ENCODE measurements at regions not wholly inside any gene's neighbourhood (a gene's known extent, or its start where the extent isn't known, plus 50 kb on each side); places are given as distances from the start of the nearest gene placed in this dataset.

- Histone ChIP-seq H3K9ac (ENCODE audit: low read depth, low read length) (no peak overlapping the region), H3K36me3 (ENCODE audit: insufficient read depth, low read length) (no peaks in the 10 kb centered on the region), H3K4me1 (ENCODE audit: insufficient read depth, low read length) (0 out of 2 replicates have a peak, but pooled peaks cover 4% of the 10 kb centered on the region), H3K9me3 (ENCODE audit: control insufficient read depth, insufficient read depth, low read length) (no peaks in the 10 kb centered on the region)
Measured at GRCh38 chr2:146939991-146940685, 904.7 kb upstream of the ACVR2A start.

- H3K9me3 ChIP-seq (ENCODE audit: control insufficient read depth, insufficient read depth, low read length): no peaks in the 10 kb centered on the region
- no peaks in the 10 kb centered on the region for H3K36me3 ChIP-seq (ENCODE audit: insufficient read depth, low read length)
- no peaks in the 10 kb centered on the region for H3K4me1 ChIP-seq (ENCODE audit: insufficient read depth, low read length)
- no peak overlapping the region for H3K9ac ChIP-seq (ENCODE audit: low read depth, low read length)
Measured at GRCh38 chr2:146934921-146935320, 909.9 kb upstream of the ACVR2A start.

DNA sequence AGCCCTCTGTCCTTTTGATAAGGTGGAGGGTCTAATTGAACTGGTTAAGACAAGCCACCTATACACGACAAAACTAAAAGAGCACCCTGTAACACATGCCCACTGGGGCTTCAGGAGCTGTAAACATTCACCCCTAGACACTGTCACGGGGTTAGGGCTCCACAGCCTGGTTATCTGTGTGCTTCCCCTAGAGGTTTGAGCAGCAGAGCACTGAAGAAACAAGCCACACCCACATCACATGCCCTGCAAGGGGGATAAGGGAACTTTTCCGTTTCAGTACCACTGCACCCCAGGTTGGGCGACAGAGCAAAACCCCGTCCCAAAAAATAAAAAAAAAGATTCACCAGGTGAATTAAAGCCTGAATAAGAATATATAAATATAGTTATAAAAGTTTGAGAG lies 913.7 kb upstream of the ACVR2A start:
- H3K4me1 ChIP-seq (ENCODE audit: insufficient read depth, low read length): no peaks in the 10 kb centered on the region
- H3K9ac ChIP-seq (ENCODE audit: low read depth, low read length): no peak overlapping the region
- no peaks in the 10 kb centered on the region for H3K9me3 ChIP-seq (ENCODE audit: control insufficient read depth, insufficient read depth, low read length)
- H3K36me3 ChIP-seq (ENCODE audit: insufficient read depth, low read length): no peaks in the 10 kb centered on the region

- Histone ChIP-seq H3K9ac (ENCODE audit: low read depth, low read length) (no peak overlapping the region), H3K4me1 (ENCODE audit: insufficient read depth, low read length) (no peaks in the 10 kb centered on the region), H3K9me3 (ENCODE audit: control insufficient read depth, insufficient read depth, low read length) (no peaks in the 10 kb centered on the region), H3K36me3 (ENCODE audit: insufficient read depth, low read length) (no peaks in the 10 kb centered on the region)
Measured at GRCh38 chr2:146927080-146927711, 917.6 kb upstream of the ACVR2A start.

DNA sequence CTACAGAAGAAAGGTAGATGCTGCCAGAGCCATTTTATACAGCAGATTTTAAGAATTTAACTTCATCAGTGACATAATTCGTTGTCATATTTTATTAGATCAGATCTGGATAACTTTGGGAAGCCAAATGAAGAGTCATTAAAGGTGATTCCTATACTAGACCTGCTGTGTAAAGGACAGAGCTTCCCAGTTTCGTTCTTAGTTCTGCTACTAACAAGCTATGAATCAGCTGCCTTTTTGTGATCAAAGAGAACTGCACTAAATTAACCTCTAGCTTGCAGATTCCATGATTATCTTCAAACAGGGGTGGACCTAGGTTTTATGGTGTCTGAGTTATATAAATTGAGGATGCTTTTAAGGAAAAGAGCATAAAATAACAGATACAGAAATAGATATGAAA lies 926.5 kb upstream of the ACVR2A start:
- no peak overlapping the region for H3K9ac ChIP-seq (ENCODE audit: low read depth, low read length)
- peaks cover 6% of the 10 kb centered on the region; the same call in 1 of the 2 replicates for H3K4me1 ChIP-seq (ENCODE audit: insufficient read depth, low read length)
- H3K36me3 ChIP-seq (ENCODE audit: insufficient read depth, low read length): no peaks in the 10 kb centered on the region
- H3K9me3 ChIP-seq (ENCODE audit: control insufficient read depth, insufficient read depth, low read length): no peaks in the 10 kb centered on the region

DNA sequence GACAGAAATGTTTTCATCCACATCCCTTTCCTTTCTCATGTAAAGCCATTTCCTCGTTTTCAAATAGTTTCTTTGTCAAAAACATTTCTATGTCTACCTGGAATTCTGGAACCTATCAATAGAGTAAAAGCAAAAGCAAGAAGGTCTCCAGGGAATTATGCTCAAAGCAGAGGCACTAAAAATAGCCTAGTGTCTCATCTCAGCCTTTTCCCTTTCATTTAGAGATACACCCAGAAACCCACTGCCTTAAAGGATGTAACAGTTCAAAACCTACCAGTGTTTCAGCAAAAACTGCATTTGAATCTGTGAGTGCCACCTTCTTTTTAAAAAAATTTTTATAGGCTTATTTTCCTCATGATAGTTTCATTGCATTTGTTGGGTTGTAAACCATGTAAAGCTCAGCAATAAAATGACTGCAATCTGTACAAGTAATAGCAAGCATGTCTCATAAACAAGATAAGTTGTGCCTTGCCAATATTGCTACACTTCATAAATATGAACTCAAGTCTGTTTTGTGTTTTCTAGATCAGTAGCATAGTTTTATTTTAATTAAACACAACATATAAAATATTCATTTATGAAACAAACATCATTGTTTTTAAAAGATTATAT lies 927.3 kb upstream of the ACVR2A start:
- Histone ChIP-seq H3K4me1 (ENCODE audit: insufficient read depth, low read length) (peaks cover 6% of the 10 kb centered on the region; the same call in 1 of the 2 replicates), H3K36me3 (ENCODE audit: insufficient read depth, low read length) (no peaks in the 10 kb centered on the region), H3K9ac (ENCODE audit: low read depth, low read length) (no peak overlapping the region), H3K9me3 (ENCODE audit: control insufficient read depth, insufficient read depth, low read length) (no peaks in the 10 kb centered on the region)

DNA sequence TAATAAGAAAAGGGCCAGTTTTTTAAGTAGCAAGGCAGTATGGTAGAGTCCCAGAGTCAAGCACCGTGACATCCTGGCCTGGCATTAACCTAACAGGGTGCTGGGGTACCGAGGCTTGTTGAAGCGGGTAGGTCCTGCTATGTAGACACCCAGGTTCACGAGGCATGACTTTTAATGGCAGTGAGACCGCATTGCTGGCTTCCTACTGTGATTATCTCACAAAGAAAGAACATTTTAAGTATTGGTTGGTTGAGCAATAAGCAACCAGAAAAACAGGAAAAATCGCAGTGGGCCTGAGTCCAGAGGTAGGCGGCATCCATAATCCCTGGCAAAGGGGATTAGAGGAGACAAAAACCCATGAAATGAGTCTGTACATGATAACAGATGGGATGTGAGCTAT lies 927.9 kb upstream of the ACVR2A start:
- H3K4me1 ChIP-seq (ENCODE audit: insufficient read depth, low read length): peaks cover 6% of the 10 kb centered on the region; the same call in 1 of the 2 replicates
- no peak overlapping the region for H3K9ac ChIP-seq (ENCODE audit: low read depth, low read length)
- no peaks in the 10 kb centered on the region for H3K9me3 ChIP-seq (ENCODE audit: control insufficient read depth, insufficient read depth, low read length)
- no peaks in the 10 kb centered on the region for H3K36me3 ChIP-seq (ENCODE audit: insufficient read depth, low read length)

DNA sequence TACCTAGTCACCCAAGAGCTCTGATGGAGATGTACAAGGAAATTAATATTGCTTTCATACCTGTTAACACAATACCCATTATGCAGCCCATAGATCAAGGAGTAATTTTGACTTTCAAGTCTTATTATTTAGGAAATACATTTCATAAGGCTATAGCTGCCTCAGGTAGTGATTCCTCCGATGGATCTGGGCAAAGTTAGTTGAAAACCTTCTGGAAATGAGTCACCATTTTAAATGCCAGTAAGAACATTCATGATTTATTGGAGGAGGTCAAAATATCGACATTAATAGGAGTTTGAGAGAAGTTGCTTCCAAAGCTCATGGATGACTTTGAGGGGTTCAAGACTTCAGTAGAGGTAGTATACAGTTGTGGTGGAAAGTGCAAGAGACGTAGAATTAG lies 931.4 kb upstream of the ACVR2A start:
- H3K4me1 ChIP-seq (ENCODE audit: insufficient read depth, low read length): peaks cover 6% of the 10 kb centered on the region; the same call in 1 of the 2 replicates
- no peaks in the 10 kb centered on the region for H3K36me3 ChIP-seq (ENCODE audit: insufficient read depth, low read length)
- H3K9ac ChIP-seq (ENCODE audit: low read depth, low read length): no peak overlapping the region
- no peaks in the 10 kb centered on the region for H3K9me3 ChIP-seq (ENCODE audit: control insufficient read depth, insufficient read depth, low read length)

GRCh38 chr2:146912536-146912935 lies 932.3 kb upstream of the ACVR2A start:
- Histone ChIP-seq H3K36me3 (ENCODE audit: insufficient read depth, low read length) (no peaks in the 10 kb centered on the region), H3K4me1 (ENCODE audit: insufficient read depth, low read length) (peaks cover 5% of the 10 kb centered on the region; the same call in 1 of the 2 replicates), H3K9ac (ENCODE audit: low read depth, low read length) (no peak overlapping the region), H3K9me3 (ENCODE audit: control insufficient read depth, insufficient read depth, low read length) (no peaks in the 10 kb centered on the region)

- Histone ChIP-seq H3K9ac (ENCODE audit: low read depth, low read length) (no peak overlapping the region), H3K4me1 (ENCODE audit: insufficient read depth, low read length) (no peaks in the 10 kb centered on the region), H3K36me3 (ENCODE audit: insufficient read depth, low read length) (no peaks in the 10 kb centered on the region), H3K9me3 (ENCODE audit: control insufficient read depth, insufficient read depth, low read length) (no peaks in the 10 kb centered on the region)
Measured at GRCh38 chr2:146908776-146909175, 936.1 kb upstream of the ACVR2A start.

DNA sequence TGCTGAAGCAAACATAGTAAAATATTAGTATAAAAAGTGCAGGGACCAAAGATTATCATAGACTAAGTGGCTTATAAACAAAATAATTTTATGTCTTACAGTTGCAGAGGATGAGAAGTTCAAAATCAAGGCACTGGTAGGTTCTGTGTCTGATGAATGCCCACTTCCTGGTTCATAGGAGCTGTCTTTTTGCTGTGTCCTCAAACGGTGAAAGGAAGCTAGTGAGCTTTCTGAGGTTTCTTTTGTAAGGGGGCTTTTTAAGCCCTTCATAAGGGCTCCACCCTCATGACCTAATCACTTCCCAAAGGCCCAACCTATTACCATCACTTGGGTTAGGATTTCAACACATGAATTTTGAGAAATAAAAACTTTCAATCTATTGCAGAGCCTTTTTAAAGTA lies 946.7 kb upstream of the ACVR2A start:
- peaks cover 5% of the 10 kb centered on the region; the same call in 1 of the 2 replicates for H3K4me1 ChIP-seq (ENCODE audit: insufficient read depth, low read length)
- no peaks in the 10 kb centered on the region for H3K36me3 ChIP-seq (ENCODE audit: insufficient read depth, low read length)
- no peak overlapping the region for H3K9ac ChIP-seq (ENCODE audit: low read depth, low read length)

DNA sequence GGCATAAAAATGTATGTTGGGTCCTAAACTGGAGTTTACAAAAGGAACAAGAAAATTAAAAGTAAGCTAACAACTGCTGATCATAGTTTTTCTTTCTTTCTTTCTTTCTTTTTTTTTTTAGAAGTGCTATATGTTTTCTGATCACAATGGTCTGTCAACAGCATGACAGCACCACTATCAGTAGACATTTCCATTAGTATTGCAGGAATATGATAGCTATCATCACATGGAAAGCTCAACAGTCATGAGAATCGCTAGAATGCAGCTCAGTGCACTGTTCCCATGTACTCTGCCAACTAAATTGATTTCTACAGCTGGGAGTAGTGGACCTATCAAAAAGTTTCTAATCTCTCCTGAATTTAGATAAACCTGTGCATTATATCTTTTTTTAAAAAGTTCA lies 950.3 kb upstream of the ACVR2A start:
- Histone ChIP-seq H3K9me3 (ENCODE audit: control insufficient read depth, insufficient read depth, low read length) (no peaks in the 10 kb centered on the region), H3K36me3 (ENCODE audit: insufficient read depth, low read length) (no peaks in the 10 kb centered on the region), H3K9ac (ENCODE audit: low read depth, low read length) (no peak overlapping the region), H3K4me1 (ENCODE audit: insufficient read depth, low read length) (peaks cover 5% of the 10 kb centered on the region; the same call in 1 of the 2 replicates)

More for the DNA sequence above, 946.7 kb upstream of the ACVR2A start:
- no peaks in the 10 kb centered on the region for H3K9me3 ChIP-seq (ENCODE audit: control insufficient read depth, insufficient read depth, low read length)

GRCh38 chr2:146893500-146894041 lies 951.3 kb upstream of the ACVR2A start:
- H3K4me1 ChIP-seq (ENCODE audit: insufficient read depth, low read length): peaks cover 5% of the 10 kb centered on the region; the same call in 1 of the 2 replicates
- no peaks in the 10 kb centered on the region for H3K36me3 ChIP-seq (ENCODE audit: insufficient read depth, low read length)
- no peaks in the 10 kb centered on the region for H3K9me3 ChIP-seq (ENCODE audit: control insufficient read depth, insufficient read depth, low read length)
- H3K9ac ChIP-seq (ENCODE audit: low read depth, low read length): no peak overlapping the region

GRCh38 chr2:146890491-146890890 lies 954.3 kb upstream of the ACVR2A start:
- no peak overlapping the region for H3K9ac ChIP-seq (ENCODE audit: low read depth, low read length)
- H3K4me1 ChIP-seq (ENCODE audit: insufficient read depth, low read length): no peaks in the 10 kb centered on the region
- no peaks in the 10 kb centered on the region for H3K9me3 ChIP-seq (ENCODE audit: control insufficient read depth, insufficient read depth, low read length)
- no peaks in the 10 kb centered on the region for H3K36me3 ChIP-seq (ENCODE audit: insufficient read depth, low read length)
